ENCODE measurements at regions not wholly inside any gene's neighbourhood (a gene's known extent, or its start where the extent isn't known, plus 50 kb on each side); places are given as distances from the start of the nearest gene placed in this dataset.

DNA sequence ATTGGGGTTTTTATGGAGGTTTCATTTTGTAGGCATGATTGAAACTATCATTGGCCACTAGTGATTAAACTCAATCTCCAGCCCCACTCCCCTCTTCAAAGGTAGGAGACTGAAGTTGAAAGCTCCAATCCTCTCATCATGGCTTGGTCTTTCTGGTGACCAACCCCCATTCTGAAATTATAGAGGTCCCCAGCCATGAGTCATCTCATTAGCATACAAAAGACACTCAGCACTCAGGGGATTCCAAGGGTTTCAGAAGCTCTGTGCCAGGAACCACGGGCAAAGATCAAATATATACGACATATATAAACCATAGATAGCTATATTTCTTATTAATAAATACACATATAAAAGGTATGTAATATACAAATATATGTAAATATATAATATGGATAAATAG, 256.0 kb upstream of the POU3F3 start:
- no peak for ATAC-seq (ENCODE audit: poor library complexity)
- DNase-seq = no peak
- intact Hi-C loops (cut with DNase I) = no loop called here

DNA sequence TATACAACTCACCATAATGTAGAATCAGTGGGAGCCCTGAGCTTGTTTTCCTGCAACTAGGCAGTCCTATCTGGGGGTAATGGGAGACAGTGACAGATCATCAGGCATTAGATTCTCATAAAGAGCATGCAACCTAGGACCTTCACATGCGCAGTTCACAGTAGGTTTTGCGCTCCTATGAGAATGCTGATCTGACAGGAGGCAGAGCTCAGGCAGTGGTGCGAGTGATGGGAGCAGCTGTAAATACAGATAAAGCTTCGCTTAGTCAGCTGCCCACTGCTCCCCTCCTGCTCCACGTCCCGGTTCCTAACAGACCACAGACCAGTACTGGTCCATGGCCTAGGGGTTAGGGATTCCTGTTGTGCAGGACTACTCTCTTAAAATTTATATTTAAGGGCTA, 255.3 kb upstream of the POU3F3 start:
- DNase-seq (no peak), ATAC-seq (ENCODE audit: poor library complexity) (no peak)
- intact Hi-C loops (cut with DNase I) = no loop called here

DNA sequence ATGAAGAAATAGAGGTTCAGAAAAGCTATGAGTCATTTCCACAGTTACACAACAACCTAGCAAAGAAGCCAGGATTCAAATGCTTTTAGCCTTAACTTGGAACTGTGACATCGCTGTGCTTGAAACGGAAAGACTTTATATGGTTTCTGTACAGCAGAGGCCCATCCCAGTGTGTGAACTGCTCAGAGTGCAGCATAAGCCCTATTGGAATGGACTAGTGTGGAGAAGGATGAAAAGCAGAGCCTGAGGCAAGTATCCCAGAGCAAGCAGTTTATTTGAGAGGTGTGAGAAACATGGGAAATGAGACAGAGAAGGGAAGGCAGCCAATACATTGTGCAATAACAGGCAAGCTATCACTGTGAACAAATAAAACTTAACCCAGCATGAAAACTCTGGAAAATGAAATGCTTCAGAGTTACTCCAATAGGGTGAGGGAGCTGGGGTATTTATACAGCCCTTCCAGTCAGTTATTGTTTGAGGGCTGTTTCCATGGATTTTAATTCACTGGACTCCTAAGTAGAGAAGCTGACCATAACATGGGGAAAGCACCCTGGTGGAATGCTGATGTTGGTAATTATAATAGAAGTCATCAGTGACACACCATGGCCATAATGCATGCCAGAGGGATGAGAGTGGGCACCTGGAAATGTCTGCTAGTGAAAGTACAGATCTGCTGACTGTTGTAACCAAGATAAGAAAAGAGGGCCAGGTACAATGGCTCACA, 254.0 kb upstream of the POU3F3 start:
- DNase-seq (no peak), ATAC-seq (ENCODE audit: poor library complexity) (no peak)
- intact Hi-C loops (cut with DNase I) = no loop called here

DNA sequence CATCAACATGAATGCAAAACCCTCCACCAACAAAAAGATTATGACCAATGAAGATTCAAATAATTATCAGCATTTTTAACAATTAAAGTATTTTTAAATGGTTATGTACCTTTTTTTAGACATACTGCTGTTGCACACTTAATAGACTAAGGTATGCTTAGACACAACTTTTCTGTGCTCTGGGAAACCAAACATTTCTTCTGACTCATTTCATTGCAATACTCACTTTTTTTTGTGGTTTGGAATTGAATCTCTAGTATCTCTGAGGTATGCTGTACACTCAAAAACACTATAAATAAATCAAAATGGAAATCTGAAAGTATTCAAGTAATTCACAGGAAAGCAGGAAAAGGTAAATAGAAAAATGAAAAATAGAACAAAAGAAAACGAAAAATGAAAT, 247.9 kb upstream of the POU3F3 start:
- no peak for DNase-seq
- no peak for ATAC-seq (ENCODE audit: poor library complexity)
- intact Hi-C loops (cut with DNase I) = no loop called here

DNA sequence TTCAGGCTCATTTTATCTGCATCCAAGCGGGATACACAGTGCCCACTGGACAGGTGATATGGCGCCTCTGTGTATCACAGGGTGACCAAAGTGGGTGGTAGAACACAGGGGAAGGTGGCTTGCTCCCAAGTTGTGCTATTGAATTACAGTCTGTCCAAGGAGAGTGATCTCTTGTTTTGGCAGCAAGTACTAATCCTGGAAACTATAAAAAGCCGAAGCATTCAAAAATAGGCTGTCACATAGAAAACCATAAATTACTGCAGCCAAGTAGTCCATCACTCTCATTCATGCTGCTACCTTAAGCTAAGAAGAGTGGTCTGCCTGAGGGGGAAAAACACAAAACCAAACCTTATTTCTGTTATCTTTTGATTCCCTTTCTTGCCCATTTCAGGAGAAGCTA, 237.1 kb upstream of the POU3F3 start:
- DNase-seq = no peak
- ATAC-seq (ENCODE audit: poor library complexity) = no peak
- intact Hi-C loops (cut with DNase I) = no loop called here

DNA sequence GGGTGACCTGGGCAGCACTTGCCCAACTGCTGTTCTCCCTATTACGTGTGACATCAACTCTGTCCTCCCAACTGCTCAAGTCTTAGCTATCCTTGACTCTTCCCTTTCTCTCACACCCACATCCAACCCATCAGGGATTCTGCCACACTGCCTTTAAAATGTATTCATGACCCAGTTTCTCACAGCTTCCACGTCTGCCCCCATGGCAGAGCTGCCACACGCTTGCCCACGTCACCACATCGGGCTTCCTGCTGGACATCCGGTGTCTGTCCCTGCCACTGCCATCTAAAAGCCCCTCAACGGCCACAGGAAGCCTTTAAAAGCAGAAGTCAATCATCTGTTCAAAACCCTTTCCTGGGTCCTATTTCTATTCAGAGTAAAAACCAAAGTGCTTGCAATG, 233.1 kb upstream of the POU3F3 start:
- DNase-seq (no peak), ATAC-seq (ENCODE audit: poor library complexity) (no peak)
- intact Hi-C loops (cut with DNase I) = no loop called here

DNA sequence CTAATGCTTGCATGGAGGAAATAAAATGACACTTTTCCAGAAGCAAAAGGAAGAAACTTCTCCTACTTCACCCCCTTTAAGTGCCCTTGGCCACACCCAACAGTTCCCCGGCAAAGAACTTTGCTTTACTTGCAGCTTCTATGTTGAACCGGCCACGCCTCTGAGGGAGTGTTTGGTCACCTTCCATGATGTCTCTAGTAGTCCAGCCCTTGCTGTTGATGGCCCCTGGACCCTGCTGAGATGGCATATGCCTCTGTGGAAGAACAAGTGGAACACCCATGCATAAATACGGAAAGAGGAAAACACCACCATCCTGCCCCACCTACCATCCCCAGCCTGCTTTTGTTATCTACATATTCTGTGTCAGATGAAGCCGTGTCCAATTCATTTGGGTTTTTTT, 218.3 kb upstream of the POU3F3 start:
- intact Hi-C loops (cut with DNase I) = no loop called here
- ATAC-seq (ENCODE audit: poor library complexity) = no peak
- no peak for DNase-seq

DNA sequence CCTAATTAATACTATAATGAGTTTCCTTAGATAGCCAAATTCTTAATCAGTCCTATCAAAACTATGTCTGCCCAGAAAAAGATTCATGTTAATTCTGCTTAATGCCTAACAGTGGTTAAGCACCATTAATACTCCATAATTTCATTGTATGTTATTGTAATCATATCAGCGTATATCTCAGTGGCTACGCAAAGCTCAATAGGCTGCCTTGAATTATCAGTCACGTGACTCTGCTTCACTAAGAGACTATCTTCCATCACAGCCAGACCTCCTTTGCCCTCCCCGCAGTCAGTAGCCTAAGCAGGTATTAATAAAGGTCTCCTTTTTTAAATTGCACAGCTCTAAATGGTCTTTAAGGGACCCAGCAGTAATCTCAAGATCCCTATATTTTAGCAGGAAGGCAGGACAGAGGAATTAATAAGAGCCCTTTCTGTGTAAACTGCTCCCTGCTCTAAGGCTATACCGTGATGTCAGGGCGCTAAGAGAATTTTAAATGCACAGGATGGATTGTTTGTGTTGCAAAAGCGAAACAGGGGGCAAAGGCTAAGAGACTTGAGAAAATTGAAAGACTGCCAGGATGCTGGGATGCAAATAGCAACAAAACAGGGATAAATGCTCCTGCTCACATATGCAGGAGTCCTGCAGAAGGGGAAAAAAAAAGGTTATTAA, 215.6 kb upstream of the POU3F3 start:
- no peak for ATAC-seq (ENCODE audit: poor library complexity)
- no peak for DNase-seq
- intact Hi-C loops (cut with DNase I) = no loop called here

DNA sequence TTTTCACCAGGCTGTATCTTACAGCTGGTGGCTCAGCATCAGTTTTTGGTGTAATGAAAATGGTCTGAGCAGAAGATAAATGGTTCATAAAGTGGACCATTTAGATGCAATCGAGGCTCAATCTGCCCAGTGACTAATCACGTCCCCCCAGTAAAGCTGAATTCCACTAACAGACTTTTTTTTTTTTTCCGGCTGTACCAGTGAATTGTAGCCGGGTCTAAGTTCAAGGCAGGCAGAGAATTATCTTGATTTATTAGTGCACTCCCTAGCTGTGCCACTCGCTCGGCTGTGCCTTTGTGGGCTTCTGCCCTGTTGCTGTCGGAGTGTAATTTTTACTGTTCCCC, 215.1 kb upstream of the POU3F3 start:
- no peak for ATAC-seq (ENCODE audit: poor library complexity)

DNA sequence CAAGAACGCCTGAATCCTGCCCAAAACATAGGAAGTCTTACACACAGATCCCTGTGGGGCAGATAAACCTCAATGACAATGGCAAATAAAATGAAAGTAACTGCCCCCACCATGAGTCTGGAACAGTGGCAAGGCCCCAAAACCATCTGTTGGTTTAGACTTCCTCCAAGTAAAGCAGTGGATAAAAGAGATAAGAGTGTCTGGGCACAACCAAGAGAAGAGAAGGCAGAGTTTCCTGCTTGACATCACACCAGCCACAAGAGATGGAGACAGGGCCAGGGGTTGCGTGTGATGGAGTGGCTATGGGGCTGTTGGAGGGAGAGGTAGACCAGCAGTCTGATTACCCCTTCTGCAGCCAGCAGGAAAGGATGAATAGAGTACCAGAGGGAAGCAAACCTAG, 212.1 kb upstream of the POU3F3 start:
- intact Hi-C loops (cut with DNase I) = no loop called here
- ATAC-seq (ENCODE audit: poor library complexity) (no peak), DNase-seq (no peak)

More for the DNA sequence above, 215.1 kb upstream of the POU3F3 start:
- no peak for DNase-seq
- intact Hi-C loops (cut with DNase I) = no loop called here

DNA sequence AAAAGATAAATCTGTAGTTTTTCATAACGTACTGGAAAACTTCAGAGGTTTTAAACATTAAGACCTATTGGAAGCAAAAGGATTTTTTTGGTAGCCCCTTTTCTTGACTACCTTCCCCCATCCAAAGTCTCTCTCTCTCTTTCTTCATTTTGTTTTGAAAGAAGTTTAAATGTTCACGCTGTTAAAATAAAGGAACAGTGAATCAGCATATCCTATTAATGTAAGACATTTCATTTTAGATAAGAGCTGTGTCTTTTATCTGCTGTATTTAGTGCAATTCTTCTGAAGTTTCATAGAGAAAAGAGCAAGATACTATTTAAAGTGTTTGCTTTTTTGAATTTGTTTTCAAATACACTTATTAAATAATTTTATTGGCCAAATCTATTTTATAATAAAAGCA, 205.5 kb upstream of the POU3F3 start:
- DNase-seq = no peak
- ATAC-seq (ENCODE audit: poor library complexity) = no peak
- intact Hi-C loops (cut with DNase I) = no loop called here

DNA sequence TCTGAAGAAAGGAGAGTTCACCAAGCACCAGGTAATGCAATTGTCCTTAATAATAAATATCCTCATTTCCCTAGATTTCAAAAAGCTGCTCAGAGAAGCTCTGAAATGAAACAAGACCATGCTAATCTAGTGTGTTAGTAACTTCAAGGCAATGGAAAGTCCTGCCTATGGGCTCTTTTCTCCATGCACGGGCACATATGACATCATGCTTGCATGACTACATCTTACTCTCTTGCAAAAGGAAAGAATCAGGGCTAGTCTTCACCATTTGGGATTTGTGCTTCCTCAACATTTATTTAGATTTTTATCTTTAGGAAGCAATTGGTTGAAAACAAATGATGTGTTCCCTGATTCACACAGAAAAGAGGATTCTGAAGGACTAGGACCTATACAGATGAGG, 204.0 kb upstream of the POU3F3 start:
- ATAC-seq (ENCODE audit: poor library complexity) (no peak), DNase-seq (no peak)
- intact Hi-C loops (cut with DNase I) = no loop called here

DNA sequence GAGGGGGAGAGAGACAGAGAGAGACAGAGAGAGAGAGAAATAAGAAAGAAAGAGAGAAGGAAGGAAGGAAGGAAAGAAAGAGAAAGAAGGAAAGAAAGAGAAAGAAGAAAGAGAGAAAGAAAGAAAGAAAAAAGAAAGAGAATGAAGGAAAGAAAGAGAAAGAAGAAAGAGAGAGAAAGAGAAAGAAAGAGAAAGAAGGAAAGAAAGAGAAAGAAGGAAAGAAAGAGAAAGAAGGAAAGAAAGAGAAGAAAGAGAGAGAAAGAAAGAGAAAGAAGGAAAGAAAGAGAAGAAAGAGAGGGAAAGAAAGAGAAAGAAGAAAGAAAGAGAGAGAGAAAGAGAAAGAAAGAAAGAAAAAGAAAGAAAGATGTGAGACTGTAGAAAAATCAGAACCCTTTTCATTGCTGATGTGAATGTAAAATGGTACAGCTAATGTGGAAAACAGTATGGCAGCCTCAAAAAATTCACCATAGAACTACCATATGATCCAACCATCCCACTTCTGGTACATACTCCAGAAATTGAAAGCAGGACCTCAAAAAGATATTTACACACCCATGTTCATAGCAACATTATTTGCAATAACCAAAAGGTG, 203.4 kb upstream of the POU3F3 start:
- DNase-seq = no peak
- no peak for ATAC-seq (ENCODE audit: poor library complexity)
- intact Hi-C loops (cut with DNase I) = no loop called here

DNA sequence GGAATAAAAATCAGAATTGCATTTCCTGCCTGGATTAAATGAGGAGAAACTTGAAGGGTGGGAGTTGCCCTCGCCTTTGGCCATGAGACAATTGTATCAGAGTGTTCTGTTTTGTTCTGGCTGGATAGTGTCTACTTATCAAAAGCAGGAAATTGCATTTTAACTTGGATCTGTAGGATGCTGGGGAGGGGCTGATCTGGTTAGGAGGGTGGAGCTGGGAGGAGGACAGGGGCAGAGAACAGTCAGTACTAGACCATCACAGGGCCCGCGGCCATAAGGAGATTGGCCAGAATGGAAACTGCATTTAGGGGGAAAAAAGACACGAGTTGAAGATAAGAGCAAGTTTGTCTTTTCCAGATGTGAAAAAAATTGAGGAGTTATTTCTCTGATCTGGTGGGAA, 199.1 kb upstream of the POU3F3 start:
- DNase-seq (peak; percentile 70), ATAC-seq (ENCODE audit: poor library complexity) (peak; percentile 72)
- intact Hi-C loops (cut with DNase I) = no loop called here

DNA sequence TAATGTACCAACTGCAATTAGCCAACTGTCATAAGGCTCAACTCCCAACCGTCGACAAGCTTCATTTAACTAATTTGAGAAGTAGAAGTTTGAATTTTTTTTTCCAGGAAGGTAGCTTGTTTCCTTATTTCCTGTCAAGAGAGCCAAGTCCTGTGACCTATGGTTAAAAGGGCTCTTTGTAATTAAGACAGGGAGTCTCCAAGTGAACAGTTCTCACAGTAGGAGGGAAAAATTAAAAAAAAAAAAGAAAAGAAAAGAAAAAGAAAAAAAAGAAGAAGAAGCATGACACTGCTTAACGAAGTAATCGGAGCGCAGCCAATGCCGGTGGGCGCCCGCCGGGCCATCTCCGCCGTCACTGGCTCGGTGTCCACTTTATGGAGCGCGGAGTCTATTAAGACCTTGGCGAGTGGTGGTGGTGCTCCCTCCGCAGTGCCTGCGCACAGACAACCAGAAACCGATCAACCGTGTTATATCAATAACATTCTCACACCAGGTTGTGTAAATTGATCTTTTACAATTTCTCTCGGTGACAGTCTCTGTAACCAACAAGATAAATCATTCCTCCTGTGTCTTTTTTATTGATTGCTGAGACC, 197.2 kb upstream of the POU3F3 start:
- ATAC-seq (ENCODE audit: poor library complexity) (no peak), DNase-seq (no peak)
- intact Hi-C loops (cut with DNase I) = no loop called here

DNA sequence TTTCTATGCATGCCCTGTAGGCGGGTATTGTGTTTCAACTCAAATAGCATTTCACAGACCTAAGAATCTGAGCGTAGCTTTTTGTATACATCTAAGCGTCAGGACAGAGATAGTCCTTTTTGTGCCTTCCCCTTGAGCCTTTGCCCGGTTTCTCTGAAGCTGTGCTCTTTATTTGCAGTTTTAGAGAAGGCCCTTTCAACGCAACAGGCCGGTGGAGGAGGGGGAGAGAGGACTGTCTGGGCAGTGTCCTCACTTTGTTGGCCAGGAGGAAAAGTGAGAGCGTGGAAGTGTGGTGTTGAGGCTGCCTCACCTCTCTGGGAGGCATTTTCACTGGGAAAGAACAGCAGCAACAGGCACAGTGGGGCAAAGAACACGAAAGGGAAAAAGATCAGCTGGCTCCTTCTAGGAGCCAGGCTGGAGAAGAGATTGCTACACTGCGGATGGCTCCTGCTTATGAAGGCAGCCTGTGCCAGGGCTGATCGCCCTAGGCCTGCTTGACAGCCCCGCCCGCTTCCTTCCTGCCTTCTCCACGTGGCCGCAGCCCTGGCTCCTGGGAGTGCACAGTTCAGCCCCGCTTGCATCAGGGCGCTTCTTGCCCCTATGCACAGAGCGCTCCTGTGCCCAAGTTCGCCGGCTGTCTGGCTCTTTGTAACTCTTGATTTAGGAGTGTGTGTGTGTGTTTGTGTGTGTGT, 195.6 kb upstream of the POU3F3 start:
- intact Hi-C loops (cut with DNase I) = no loop called here
- peak; percentile 74 for DNase-seq
- ATAC-seq (ENCODE audit: poor library complexity) = peak; percentile 75

DNA sequence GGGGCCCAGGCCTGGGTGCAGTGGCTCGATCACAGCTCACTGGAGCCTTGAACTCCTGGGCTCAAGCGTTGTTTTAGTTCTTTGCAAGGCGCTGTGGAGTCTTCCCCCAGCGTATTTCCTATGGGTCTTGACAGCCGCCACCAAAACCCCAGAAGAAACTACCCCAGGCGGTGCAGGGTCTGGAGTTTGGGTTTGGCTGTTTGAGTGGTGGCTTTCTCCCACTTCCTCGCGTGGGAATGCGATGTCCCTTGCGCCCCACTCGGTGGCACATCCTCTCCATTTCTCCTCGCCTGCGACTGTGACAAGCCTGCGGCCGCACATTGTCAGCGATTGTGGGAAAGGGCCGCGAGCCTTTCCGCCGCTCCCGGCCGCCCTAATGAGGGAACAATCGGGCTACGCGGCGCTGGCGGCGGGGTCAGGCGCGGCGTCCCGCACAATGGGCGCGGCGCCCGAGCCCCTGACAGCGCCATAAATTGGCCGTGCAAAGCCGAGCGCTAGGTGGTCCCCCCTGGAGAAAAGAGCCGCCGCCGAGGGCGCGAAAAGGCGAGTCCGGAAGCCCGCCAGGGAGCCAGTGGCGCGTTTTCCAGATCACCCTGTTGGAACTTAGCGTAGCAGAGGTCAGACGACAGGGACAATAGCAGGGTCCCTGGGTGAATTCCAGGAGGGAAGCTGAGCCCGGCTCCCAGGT, 194.9 kb upstream of the POU3F3 start:
- DNase-seq = peak; percentile 50
- peak; percentile 48 for ATAC-seq (ENCODE audit: poor library complexity)
- intact Hi-C loops (cut with DNase I) = no loop called here

DNA sequence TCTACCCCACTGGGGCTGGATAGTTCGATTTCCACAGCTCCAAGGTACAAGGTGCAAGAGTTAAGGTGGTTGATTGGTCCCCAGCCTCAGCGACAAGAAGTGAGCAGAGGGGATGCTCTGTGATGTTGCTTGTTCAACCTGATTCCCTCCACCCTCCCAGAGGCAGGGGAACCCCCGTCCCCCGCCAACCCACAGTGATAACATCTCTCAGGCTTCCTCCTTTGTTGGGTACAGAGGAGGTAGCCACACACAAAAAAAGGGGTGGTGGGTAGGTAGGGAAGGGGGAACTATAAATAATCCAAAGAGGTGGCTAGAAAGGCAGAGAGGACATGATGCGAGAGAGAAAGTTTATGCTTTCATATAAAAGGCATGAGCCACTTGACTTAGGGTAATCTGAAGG, 192.9 kb upstream of the POU3F3 start:
- intact Hi-C loops (cut with DNase I) = no loop called here
- ATAC-seq (ENCODE audit: poor library complexity) = no peak
- DNase-seq = no peak

DNA sequence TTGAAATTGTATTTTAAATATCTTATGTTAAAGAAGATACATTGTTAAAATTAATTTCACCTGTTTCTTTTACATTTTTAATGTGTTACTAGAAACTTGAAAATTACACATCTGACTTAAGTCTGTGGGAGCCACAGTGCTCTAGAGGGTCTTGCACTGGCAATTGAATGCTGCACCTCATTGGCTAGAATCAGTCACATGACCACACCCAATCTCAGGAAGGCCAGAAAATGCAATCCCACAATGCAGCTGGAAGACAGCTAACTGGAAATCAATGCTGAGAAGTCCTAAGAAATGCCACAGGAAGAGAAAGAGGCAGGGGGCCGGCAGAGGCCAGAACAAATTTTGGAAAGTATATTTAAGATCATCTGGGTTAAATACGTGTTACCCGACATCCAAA, 189.2 kb upstream of the POU3F3 start:
- ATAC-seq (ENCODE audit: poor library complexity) = no peak
- intact Hi-C loops (cut with DNase I) = no loop called here
- no peak for DNase-seq

Data from Right ventricle myocardium superior (tissue), 1 donor.